ENCODE measurements at regions not wholly inside any gene's neighbourhood (a gene's known extent, or its start where the extent isn't known, plus 50 kb on each side); places are given as distances from the start of the nearest gene placed in this dataset.
"Not testable (repeated sequence)": the region's sequence is repeated elsewhere in the genome, so short reads cannot be mapped to it uniquely, and the experiment has no call there.

- DNase-seq (ENCODE audit: low read depth): peak; percentile 48
Observed at GRCh38 chr16:21534561-21534960, 64.8 kb upstream of the METTL9 start.

GRCh38 chr16:21535201-21535600, 64.2 kb upstream of the METTL9 start:
- DNase-seq (ENCODE audit: low read depth): not testable (repeated sequence)

GRCh38 chr16:21536740-21537139, 62.6 kb upstream of the METTL9 start:
- DNase-seq (ENCODE audit: low read depth): not testable (repeated sequence)

GRCh38 chr16:21537598-21537997, 61.8 kb upstream of the METTL9 start:
- DNase-seq (ENCODE audit: low read depth): not testable (repeated sequence)

- not testable (repeated sequence) for DNase-seq (ENCODE audit: low read depth)
Observed at GRCh38 chr16:21539107-21539618, 60.2 kb upstream of the METTL9 start.

GRCh38 chr16:21540770-21541433, 58.5 kb upstream of the METTL9 start:
- not testable (repeated sequence) for DNase-seq (ENCODE audit: low read depth)

- not testable (repeated sequence) for DNase-seq (ENCODE audit: low read depth)
Observed at GRCh38 chr16:21541611-21542051, 57.7 kb upstream of the METTL9 start.

GRCh38 chr16:21542075-21542474, 57.3 kb upstream of the METTL9 start:
- DNase-seq (ENCODE audit: low read depth): not testable (repeated sequence)

GRCh38 chr16:21542491-21543124, 56.8 kb upstream of the METTL9 start:
- not testable (repeated sequence) for DNase-seq (ENCODE audit: low read depth)

GRCh38 chr16:21543151-21543836, 56.1 kb upstream of the METTL9 start:
- DNase-seq (ENCODE audit: low read depth): not testable (repeated sequence)

- DNase-seq (ENCODE audit: low read depth): not testable (repeated sequence)
Observed at GRCh38 chr16:21545664-21546326, 53.6 kb upstream of the METTL9 start.

GRCh38 chr16:21549396-21549795, 50.0 kb upstream of the METTL9 start:
- DNase-seq (ENCODE audit: low read depth): not testable (repeated sequence)

Measured in Daoy (cell line).